Neural progenitor cell (in vitro differentiated cells): ENCODE measurements at regions not wholly inside any gene's neighbourhood (a gene's known extent, or its start where the extent isn't known, plus 50 kb on each side); places are given as distances from the start of the nearest gene placed in this dataset.

ENCODE experiments used
- DNase-seq: peaks from one replicate; pipeline ENCODE4 v3.0.0-alpha.2; 2016; ENCODE audit warnings: low spot score
- H2AFZ ChIP-seq: fragments of 200-600 bp; sonication (generic); replicated peaks from 2 replicates; pipeline ENCODE4 v1.6.1; 2016; ENCODE audit warnings: antibody characterized with exemption
- H3F3A ChIP-seq: fragments of 200-600 bp; sonication (generic); 2 replicates; pipeline ENCODE4 v1.6.1; 2016; ENCODE audit warnings: antibody characterized with exemption, low read depth
- H3K27ac ChIP-seq: fragments of 200-600 bp; sonication (generic); 2 replicates; pipeline ENCODE4 v1.5.1; 2016; ENCODE audit warnings: mild to moderate bottlenecking
- H3K27me3 ChIP-seq: fragments of 200-600 bp; sonication (generic); 2 replicates; pipeline ENCODE4 v1.6.1; 2016; ENCODE audit warnings: mild to moderate bottlenecking, moderate library complexity
- H3K36me3 ChIP-seq: fragments of 200-600 bp; sonication (generic); 2 replicates; pipeline ENCODE4 v1.5.1; 2016
- H3K4me1 ChIP-seq: fragments of 200-600 bp; sonication (generic); 2 replicates; pipeline ENCODE4 v1.6.1; 2016; ENCODE audit warnings: mixed run types
- H3K4me2 ChIP-seq: fragments of 200-600 bp; sonication (generic); 2 replicates; pipeline ENCODE4 v1.6.1; 2016
- H3K4me3 ChIP-seq: fragments of 200-600 bp; sonication (generic); 2 replicates; pipeline ENCODE4 v1.5.1; 2016
- H3K79me2 ChIP-seq: fragments of 200-600 bp; sonication (generic); 2 replicates; pipeline ENCODE4 v1.6.1; 2016; ENCODE audit warnings: low read depth
- H3K9ac ChIP-seq: fragments of 200-600 bp; sonication (generic); 2 replicates; pipeline ENCODE4 v1.6.1; 2016
- H3K9me3 ChIP-seq: fragments of 200-600 bp; sonication (generic); 2 replicates; pipeline ENCODE4 v1.5.1; 2016; ENCODE audit warnings: low read depth
- H4K20me1 ChIP-seq: fragments of 200-600 bp; sonication (generic); 2 replicates; pipeline ENCODE4 v1.6.1; 2016; ENCODE audit warnings: low read depth
- H3K27ac Mint-ChIP-seq: 3 replicates; pipeline ENCODE4 v1.8.0; 2021; ENCODE audit warnings: mixed read lengths
- H3K27me3 Mint-ChIP-seq: 2 replicates; pipeline ENCODE4 v1.8.0; 2022; ENCODE audit warnings: low read depth, mild to moderate bottlenecking, inconsistent platforms, moderate library complexity, mixed read lengths; ENCODE audit not compliant: insufficient read depth
- H3K36me3 Mint-ChIP-seq: 3 replicates; pipeline ENCODE4 v1.8.0; 2021; ENCODE audit warnings: mixed read lengths
- H3K4me1 Mint-ChIP-seq: 3 replicates; pipeline ENCODE4 v1.8.0; 2021; ENCODE audit warnings: mixed read lengths
- H3K4me3 Mint-ChIP-seq: 3 replicates; pipeline ENCODE4 v1.8.0; 2021; ENCODE audit warnings: mild to moderate bottlenecking, moderate library complexity, mixed read lengths
- H3K9me3 Mint-ChIP-seq: 3 replicates; pipeline ENCODE4 v1.8.0; 2020; ENCODE audit warnings: mixed read lengths
- CTCF ChIP-seq: fragments of 200-600 bp; sonication (generic); IDR thresholded peaks from 2 replicates; pipeline ENCODE4 v1.5.1; 2017; ENCODE audit warnings: antibody characterized with exemption, mild to moderate bottlenecking
- EZH2 ChIP-seq: fragments of 200-600 bp; sonication (generic); IDR thresholded peaks from 2 replicates; pipeline ENCODE4 v1.6.1; 2017; ENCODE audit warnings: antibody characterized with exemption, mild to moderate bottlenecking, moderate library complexity
- EZH2phosphoT487 ChIP-seq: fragments of 200-600 bp; sonication (generic); IDR thresholded peaks from 2 replicates; pipeline ENCODE4 v1.6.1; 2017; ENCODE audit warnings: antibody characterized with exemption

GRCh38 chr5:105350486-105351140, 1788.0 kb upstream of the NUDT12 start:
- no peaks in the 10 kb centered on the region for H3K9me3 Mint-ChIP-seq
- Histone ChIP-seq H3K27me3 (no peaks in the 10 kb centered on the region), H3K27ac (no peak overlapping the region), H2AFZ (no peak overlapping the region), H3K4me2 (no peak overlapping the region), H3F3A (no peaks in the 10 kb centered on the region), H4K20me1 (no peaks in the 10 kb centered on the region), H3K9ac (no peak overlapping the region), H3K79me2 (no peaks in the 10 kb centered on the region), H3K4me1 (no peaks in the 10 kb centered on the region), H3K9me3 (no peaks in the 10 kb centered on the region), H3K4me3 (no peak overlapping the region), H3K36me3 (no peaks in the 10 kb centered on the region)
- H3K4me3 Mint-ChIP-seq, result no peak overlapping the region
- no peak for DNase-seq
- no peaks in the 10 kb centered on the region for H3K4me1 Mint-ChIP-seq
- H3K36me3 Mint-ChIP-seq, result no peaks in the 10 kb centered on the region
- no peak overlapping the region for H3K27ac Mint-ChIP-seq
- H3K27me3 Mint-ChIP-seq, result no peaks in the 10 kb centered on the region
- TF ChIP-seq CTCF (no peak), EZH2phosphoT487 (no peak), EZH2 (no peak)

- no peak for TF ChIP-seq EZH2phosphoT487
- TF ChIP-seq CTCF, result no peak
- no peak for TF ChIP-seq EZH2
- Histone ChIP-seq H3K9me3 (no peaks in the 10 kb centered on the region), H3F3A (no peaks in the 10 kb centered on the region), H3K4me1 (no peaks in the 10 kb centered on the region), H4K20me1 (no peaks in the 10 kb centered on the region), H3K79me2 (no peaks in the 10 kb centered on the region), H3K4me3 (no peak overlapping the region), H3K36me3 (no peaks in the 10 kb centered on the region), H3K27ac (no peak overlapping the region), H3K9ac (no peak overlapping the region), H2AFZ (no peak overlapping the region), H3K27me3 (no peaks in the 10 kb centered on the region), H3K4me2 (no peak overlapping the region)
- H3K4me3 Mint-ChIP-seq, result no peak overlapping the region
- no peaks in the 10 kb centered on the region for H3K36me3 Mint-ChIP-seq
- H3K27me3 Mint-ChIP-seq, result no peaks in the 10 kb centered on the region
- DNase-seq, result no peak
- H3K27ac Mint-ChIP-seq, result no peak overlapping the region
- H3K9me3 Mint-ChIP-seq, result no peaks in the 10 kb centered on the region
- H3K4me1 Mint-ChIP-seq, result no peaks in the 10 kb centered on the region
Measured at GRCh38 chr5:105331558-105331957, 1769.0 kb upstream of the NUDT12 start.

GRCh38 chr5:105330185-105330584, 1767.6 kb upstream of the NUDT12 start:
- no peaks in the 10 kb centered on the region for H3K36me3 Mint-ChIP-seq
- no peaks in the 10 kb centered on the region for H3F3A ChIP-seq
- no peak for TF ChIP-seq EZH2
- TF ChIP-seq CTCF, result no peak
- TF ChIP-seq EZH2phosphoT487, result no peak
- H3K4me1 Mint-ChIP-seq, result no peaks in the 10 kb centered on the region
- no peak overlapping the region for H3K4me3 Mint-ChIP-seq
- no peaks in the 10 kb centered on the region for H3K4me1 ChIP-seq
- no peaks in the 10 kb centered on the region for H3K9me3 ChIP-seq
- H3K4me2 ChIP-seq, result no peak overlapping the region
- no peak overlapping the region for H3K27ac ChIP-seq
- H3K9me3 Mint-ChIP-seq, result no peaks in the 10 kb centered on the region
- H3K4me3 ChIP-seq, result no peak overlapping the region
- H3K9ac ChIP-seq, result no peak overlapping the region
- no peak overlapping the region for H2AFZ ChIP-seq
- DNase-seq, result no peak
- H3K27me3 ChIP-seq, result no peaks in the 10 kb centered on the region
- H3K27me3 Mint-ChIP-seq, result no peaks in the 10 kb centered on the region
- no peaks in the 10 kb centered on the region for H4K20me1 ChIP-seq
- no peaks in the 10 kb centered on the region for H3K79me2 ChIP-seq
- no peaks in the 10 kb centered on the region for H3K36me3 ChIP-seq
- no peak overlapping the region for H3K27ac Mint-ChIP-seq
